Astrocyte of the cerebellum (primary cell): ENCODE measurements at regions not wholly inside any gene's neighbourhood (a gene's known extent, or its start where the extent isn't known, plus 50 kb on each side); places are given as distances from the start of the nearest gene placed in this dataset.

Source experiments
- DNase-seq: peaks from one replicate; pipeline ENCODE4 v3.0.0-alpha.2; 2011; ENCODE audit warnings: low read depth
- H3K4me3 ChIP-seq: 2 replicates; pipeline ENCODE4 v1.5.1; 2011; ENCODE audit warnings: mild to moderate bottlenecking, low read depth, low read length, moderate library complexity
- in situ Hi-C: cut with HindIII; loops from 2 replicates; pipeline ENCODE4 v1.10.0; 2017; ENCODE audit warnings: low sequenced_read_pairs
- TF ChIP-seq, protein P1 (sequence below): IDR thresholded peaks from 2 replicates; pipeline ENCODE4 v1.5.1; 2012; ENCODE audit warnings: low read length, low read depth, moderate library complexity, mild to moderate bottlenecking; ENCODE audit errors: missing control alignments

DNA sequence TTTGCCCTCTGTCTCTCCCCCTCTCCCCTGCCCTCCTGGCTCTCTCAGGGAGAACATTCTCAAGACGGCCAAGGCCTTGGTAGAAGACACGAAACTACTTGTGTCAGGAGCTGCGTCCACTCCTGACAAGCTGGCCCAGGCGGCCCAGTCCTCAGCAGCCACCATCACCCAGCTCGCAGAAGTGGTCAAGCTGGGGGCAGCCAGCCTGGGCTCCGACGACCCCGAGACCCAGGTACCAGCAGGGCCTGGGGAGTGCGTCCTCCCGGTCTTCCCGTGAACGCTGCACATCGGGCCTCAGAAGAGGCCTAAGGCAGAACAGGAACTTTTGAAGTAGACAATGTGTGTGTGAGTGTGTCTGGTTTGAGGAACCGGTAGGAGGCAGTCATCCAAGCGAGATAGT, 245.4 kb upstream of the TPM1 start:
- in situ Hi-C loops: no loop called here
- TF ChIP-seq, protein P1, sequence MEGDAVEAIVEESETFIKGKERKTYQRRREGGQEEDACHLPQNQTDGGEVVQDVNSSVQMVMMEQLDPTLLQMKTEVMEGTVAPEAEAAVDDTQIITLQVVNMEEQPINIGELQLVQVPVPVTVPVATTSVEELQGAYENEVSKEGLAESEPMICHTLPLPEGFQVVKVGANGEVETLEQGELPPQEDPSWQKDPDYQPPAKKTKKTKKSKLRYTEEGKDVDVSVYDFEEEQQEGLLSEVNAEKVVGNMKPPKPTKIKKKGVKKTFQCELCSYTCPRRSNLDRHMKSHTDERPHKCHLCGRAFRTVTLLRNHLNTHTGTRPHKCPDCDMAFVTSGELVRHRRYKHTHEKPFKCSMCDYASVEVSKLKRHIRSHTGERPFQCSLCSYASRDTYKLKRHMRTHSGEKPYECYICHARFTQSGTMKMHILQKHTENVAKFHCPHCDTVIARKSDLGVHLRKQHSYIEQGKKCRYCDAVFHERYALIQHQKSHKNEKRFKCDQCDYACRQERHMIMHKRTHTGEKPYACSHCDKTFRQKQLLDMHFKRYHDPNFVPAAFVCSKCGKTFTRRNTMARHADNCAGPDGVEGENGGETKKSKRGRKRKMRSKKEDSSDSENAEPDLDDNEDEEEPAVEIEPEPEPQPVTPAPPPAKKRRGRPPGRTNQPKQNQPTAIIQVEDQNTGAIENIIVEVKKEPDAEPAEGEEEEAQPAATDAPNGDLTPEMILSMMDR: no peak
- no peak for DNase-seq
- H3K4me3 ChIP-seq: no peak overlapping the region

DNA sequence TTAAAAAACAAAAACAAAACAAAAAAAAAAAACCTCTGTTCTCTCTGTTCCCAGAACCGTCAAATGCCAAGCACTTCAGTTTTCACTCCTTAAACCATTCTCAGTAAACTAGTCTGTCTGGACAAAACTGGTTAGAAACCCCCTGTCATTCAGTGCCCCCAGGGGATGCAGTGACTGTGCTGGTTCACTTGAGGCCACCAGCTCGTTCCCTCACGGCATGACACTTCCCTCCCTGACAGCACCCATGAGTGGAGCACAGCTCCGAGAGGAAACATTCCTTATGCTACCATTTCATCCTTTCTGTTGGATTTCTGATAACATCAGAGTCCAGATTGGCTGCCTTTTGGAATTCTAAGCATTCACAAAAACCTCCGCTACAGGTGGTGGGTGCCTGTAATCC, 244.0 kb upstream of the TPM1 start:
- no peak for DNase-seq
- H3K4me3 ChIP-seq: no peak overlapping the region
- in situ Hi-C loops: no loop called here
- TF ChIP-seq, protein P1: no peak

DNA sequence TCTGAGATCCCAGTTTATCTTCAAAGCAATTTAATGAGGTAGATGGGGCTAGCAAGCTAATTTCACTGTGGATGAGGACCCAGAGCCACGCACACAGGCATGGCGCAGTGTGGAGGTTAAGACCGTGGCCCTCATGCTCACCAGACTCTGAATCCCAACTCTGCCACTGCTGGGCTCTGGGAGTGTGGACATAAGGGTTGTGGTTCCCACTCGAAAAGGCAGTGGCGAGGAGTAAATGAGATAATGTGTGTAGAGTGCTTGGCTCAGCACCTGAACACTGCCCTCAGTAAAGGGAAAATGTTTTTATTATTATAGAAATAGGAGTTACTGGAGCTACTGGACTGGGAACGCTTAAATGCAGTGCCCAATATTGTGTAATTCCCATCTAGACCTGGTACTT, 243.5 kb upstream of the TPM1 start:
- in situ Hi-C loops: no loop called here
- DNase-seq: no peak
- TF ChIP-seq, protein P1: no peak
- H3K4me3 ChIP-seq: no peak overlapping the region

DNA sequence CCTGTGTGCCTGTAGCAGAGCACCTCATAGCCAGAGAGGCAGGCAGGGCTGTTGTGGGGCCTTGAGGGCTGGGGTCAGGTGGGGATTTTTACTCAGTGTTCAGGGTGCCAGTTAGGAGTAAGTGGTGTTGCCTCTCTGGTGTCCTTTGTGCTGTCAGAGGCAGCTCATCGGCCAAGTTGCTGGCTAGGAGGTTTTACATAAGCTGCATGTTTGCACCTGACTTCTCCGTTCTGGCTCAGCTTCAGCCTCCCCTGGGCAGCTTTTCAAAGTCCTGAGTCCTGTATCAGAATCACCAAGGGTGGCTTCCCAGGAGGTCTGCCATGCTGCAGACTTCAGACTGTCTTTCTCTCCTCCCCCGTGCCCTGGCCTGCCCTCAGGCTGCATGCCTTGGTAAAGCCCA, 242.6 kb upstream of the TPM1 start:
- H3K4me3 ChIP-seq: no peak overlapping the region
- no peak for DNase-seq
- TF ChIP-seq, protein P1: no peak
- in situ Hi-C loops: no loop called here

DNA sequence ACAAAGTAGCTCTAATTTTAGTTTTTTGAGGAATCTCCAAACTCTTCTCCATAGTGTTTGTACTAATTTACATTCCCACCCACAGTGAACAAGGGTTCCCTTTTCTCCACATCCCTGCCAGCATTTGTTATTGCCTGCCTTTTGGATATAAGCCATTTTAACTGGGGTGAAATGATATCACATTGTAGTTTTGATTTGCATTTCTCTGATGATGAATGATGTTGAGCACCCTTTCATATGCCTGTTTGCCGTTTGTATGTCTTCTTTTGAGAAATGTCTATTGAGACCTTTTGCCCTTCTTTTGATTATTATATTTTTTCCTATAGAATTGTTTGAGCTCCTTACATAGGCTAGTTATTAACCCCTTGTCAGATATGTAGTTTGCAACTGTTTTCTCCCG, 239.9 kb upstream of the TPM1 start:
- H3K4me3 ChIP-seq: no peak overlapping the region
- DNase-seq: no peak
- in situ Hi-C loops: no loop called here
- TF ChIP-seq, protein P1: no peak

DNA sequence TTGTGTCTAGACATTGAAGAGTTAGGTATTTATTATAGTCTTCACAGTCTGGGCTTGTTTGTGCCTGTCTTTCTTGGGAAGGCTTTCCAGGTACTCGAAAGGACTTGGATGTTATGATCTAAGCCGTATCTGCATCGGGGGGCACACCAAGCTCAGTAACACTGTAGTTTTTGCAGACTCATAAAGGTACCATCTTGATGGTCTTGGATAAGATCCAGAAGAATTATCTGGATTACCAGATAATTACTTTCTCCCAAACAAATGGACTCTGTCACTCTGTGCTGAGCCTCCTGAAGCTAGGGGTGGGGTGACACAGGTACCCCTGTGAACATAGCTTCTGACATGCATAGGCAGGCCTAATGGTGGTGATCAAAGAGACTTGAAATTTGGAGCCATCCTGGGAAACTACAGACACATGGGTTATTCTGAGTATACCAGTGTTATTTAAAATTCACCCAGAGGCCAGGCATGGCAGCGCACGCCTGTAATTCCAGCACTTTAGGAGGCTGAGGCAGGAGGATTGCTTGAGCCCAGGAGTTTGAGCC, 238.6 kb upstream of the TPM1 start:
- TF ChIP-seq, protein P1: no peak
- H3K4me3 ChIP-seq: no peak overlapping the region
- DNase-seq: no peak
- in situ Hi-C loops: no loop called here

DNA sequence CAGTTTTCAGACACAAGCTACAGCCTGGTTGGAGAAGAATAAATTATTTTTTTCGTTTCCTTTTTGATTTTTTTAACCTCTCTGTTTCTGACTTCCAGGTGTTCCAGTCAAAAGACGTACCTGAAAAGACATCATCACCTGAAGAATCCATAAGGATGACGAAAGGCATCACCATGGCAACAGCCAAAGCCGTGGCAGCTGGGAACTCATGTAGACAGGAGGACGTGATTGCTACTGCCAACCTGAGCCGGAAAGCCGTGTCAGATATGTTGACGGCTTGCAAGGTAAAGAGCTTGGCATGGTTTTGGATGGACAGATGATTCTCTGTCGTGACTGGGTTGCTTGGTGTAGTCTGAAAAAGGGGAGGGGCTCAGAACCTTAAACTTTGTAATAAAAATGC, 237.0 kb upstream of the TPM1 start:
- H3K4me3 ChIP-seq: no peak overlapping the region
- TF ChIP-seq, protein P1: no peak
- in situ Hi-C loops: no loop called here
- no peak for DNase-seq
